Muscle of arm (tissue), 1 donor: ENCODE measurements at regions not wholly inside any gene's neighbourhood (a gene's known extent, or its start where the extent isn't known, plus 50 kb on each side); places are given as distances from the start of the nearest gene placed in this dataset.

Experiments used
- DNase-seq: peaks from one replicate; pipeline ENCODE4 v3.0.0-alpha.2; 2013

- DNase-seq, result no peak
Observed at GRCh38 chr4:20451986-20452385, 200.3 kb downstream of the SLIT2 start.

- no peak for DNase-seq
Observed at GRCh38 chr4:20454515-20454914, 202.8 kb downstream of the SLIT2 start.

- no peak for DNase-seq
Observed at GRCh38 chr4:20456407-20456806, 204.7 kb downstream of the SLIT2 start.

- no peak for DNase-seq
Observed at GRCh38 chr4:20462426-20463175, 210.9 kb downstream of the SLIT2 start.

- no peak for DNase-seq
Observed at GRCh38 chr4:20463176-20463430, 211.4 kb downstream of the SLIT2 start.

GRCh38 chr4:20464381-20464780 lies 212.7 kb downstream of the SLIT2 start:
- DNase-seq, result no peak

- peak; percentile 20 for DNase-seq
Observed at GRCh38 chr4:20474119-20474518, 222.4 kb downstream of the SLIT2 start.

GRCh38 chr4:20478412-20478811 lies 221.8 kb upstream of the PACRGL start:
- no peak for DNase-seq

GRCh38 chr4:20480165-20480947 lies 219.9 kb upstream of the PACRGL start:
- no peak for DNase-seq

GRCh38 chr4:20483416-20483815 lies 216.8 kb upstream of the PACRGL start:
- DNase-seq, result no peak

GRCh38 chr4:20486433-20486832 lies 213.8 kb upstream of the PACRGL start:
- no peak for DNase-seq

GRCh38 chr4:20487446-20487845 lies 212.8 kb upstream of the PACRGL start:
- DNase-seq, result no peak

GRCh38 chr4:20487852-20488251 lies 212.4 kb upstream of the PACRGL start:
- DNase-seq, result no peak

- DNase-seq, result no peak
Observed at GRCh38 chr4:20490734-20491133, 209.5 kb upstream of the PACRGL start.

- no peak for DNase-seq
Observed at GRCh38 chr4:20493761-20494353, 206.4 kb upstream of the PACRGL start.

GRCh38 chr4:20496068-20496467 lies 204.2 kb upstream of the PACRGL start:
- DNase-seq, result no peak

GRCh38 chr4:20504146-20504545 lies 196.1 kb upstream of the PACRGL start:
- DNase-seq, result no peak

- no peak for DNase-seq
Observed at GRCh38 chr4:20505927-20506326, 194.3 kb upstream of the PACRGL start.

GRCh38 chr4:20506827-20507226 lies 193.4 kb upstream of the PACRGL start:
- DNase-seq, result no peak

- no peak for DNase-seq
Observed at GRCh38 chr4:20509315-20509714, 190.9 kb upstream of the PACRGL start.

GRCh38 chr4:20512033-20512792 lies 188.0 kb upstream of the PACRGL start:
- DNase-seq, result no peak

GRCh38 chr4:20512985-20513384 lies 187.3 kb upstream of the PACRGL start:
- DNase-seq, result no peak

GRCh38 chr4:20520901-20521300 lies 179.4 kb upstream of the PACRGL start:
- DNase-seq, result no peak
